A549 (cell line): ENCODE measurements at regions not wholly inside any gene's neighbourhood (a gene's known extent, or its start where the extent isn't known, plus 50 kb on each side); places are given as distances from the start of the nearest gene placed in this dataset.
A peak's percentile ranks its signal among the peaks of the same experiment; 100 is the strongest.

ENCODE experiments used
- ATAC-seq, 2 experiments: fragments of 200-7000 bp in 1 of 2; fragments of >200 bp in 1 of 2; cut with Nextera tagmentation in 1 of 2; cut with Tn5 transposase in 1 of 2; 3 replicates each; pipeline versions ENCODE4 v1.8.0 to v1.9.1; 2018 to 2020; ENCODE audit warnings: mild to moderate bottlenecking in 1 of 2, moderate library complexity in 1 of 2
- CTCF ChIA-PET: fragments of 300-600 bp; sonication (Branson Sonifier 250); formaldehyde crosslinking; extraction: SDS; loops from one replicate; lab custom pipeline; 2021; ENCODE audit warnings: antibody characterized with exemption, inconsistent platforms; lab: Yijun Ruan, JAX
- POLR2A ChIA-PET: fragments of 350-600 bp; formaldehyde crosslinking; extraction: SDS; loops from one replicate; lab custom pipeline; 2021; ENCODE audit warnings: antibody characterized with exemption, inconsistent platforms; lab: Yijun Ruan, JAX
- DNase-seq, 2 experiments: peaks; one replicate each; pipeline versions ENCODE4 v3.0.0 to v3.0.0-alpha.2; 2011 to 2016; ENCODE audit warnings: low read depth in 1 of 2, low spot score in 1 of 2
- FAIRE-seq: peaks from 2 replicates; lab custom pipeline; 2011; peaks lifted over from hg19 to GRCh38; lab: Jason Lieb, UNC
- H3K27ac ChIP-seq, 2 experiments: fragments of >200 bp; sonication (Bioruptor Twin); formaldehyde crosslinking; 3 replicates each; pipeline ENCODE4 v1.5.1; 2016 to 2017
- H3K4me1 ChIP-seq: fragments of >200 bp; sonication (Bioruptor Twin); formaldehyde crosslinking; 3 replicates; pipeline ENCODE4 v1.6.1; 2016
- H3K4me2 ChIP-seq: fragments of >200 bp; sonication (Bioruptor Twin); formaldehyde crosslinking; 3 replicates; pipeline ENCODE4 v1.6.1; 2016
- H3K4me3 ChIP-seq: fragments of >200 bp; sonication (Bioruptor Twin); formaldehyde crosslinking; 3 replicates; pipeline ENCODE4 v1.5.1; 2016
- H3K9me3 ChIP-seq: fragments of >200 bp; sonication (Bioruptor Twin); formaldehyde crosslinking; 3 replicates; pipeline ENCODE4 v1.6.1; 2016
- BHLHE40 ChIP-seq: IDR thresholded peaks from 2 replicates; pipeline ENCODE4 v1.6.1; 2012; ENCODE audit warnings: low read depth, low read length, inconsistent platforms
- CBX8 ChIP-seq: fragments of 200-600 bp; sonication (generic); IDR thresholded peaks from 2 replicates; pipeline ENCODE4 v1.6.1; 2016
- CEBPB ChIP-seq, 2 experiments: fragments of >200 bp in 1 of 2; sonication (Bioruptor Twin) in 1 of 2; formaldehyde crosslinking in 1 of 2; IDR thresholded peaks; 2 replicates each; pipeline ENCODE4 v1.6.1; 2012 to 2016
- CHD2 ChIP-seq: fragments of 150-350 bp; IDR thresholded peaks from 2 replicates; pipeline ENCODE4 v1.6.1; 2014; ENCODE audit warnings: low read length; ENCODE audit not compliant: partially characterized antibody
- CHD4 ChIP-seq: fragments of 200-600 bp; sonication (generic); IDR thresholded peaks from 2 replicates; pipeline ENCODE4 v1.6.1; 2016; ENCODE audit warnings: antibody characterized with exemption, mild to moderate bottlenecking, borderline replicate concordance
- CTCF ChIP-seq: fragments of >200 bp; sonication (Bioruptor Twin); formaldehyde crosslinking; IDR thresholded peaks from 3 replicates; pipeline ENCODE4 v1.5.1; 2016
- E2F6 ChIP-seq: IDR thresholded peaks from 2 replicates; pipeline ENCODE4 v1.6.1; 2012; ENCODE audit warnings: low read depth, borderline replicate concordance
- EHMT2 ChIP-seq: fragments of 200-600 bp; sonication (generic); IDR thresholded peaks from 2 replicates; pipeline ENCODE4 v1.6.1; 2016; ENCODE audit warnings: antibody characterized with exemption, low read depth, mild to moderate bottlenecking, moderate library complexity
- EP300 ChIP-seq, 2 experiments: fragments of >200 bp; sonication (Bioruptor Twin); formaldehyde crosslinking; IDR thresholded peaks; 2 replicates in 1 of 2; 3 replicates in 1 of 2; pipeline ENCODE4 v1.6.1; 2016 to 2017
- ESRRA ChIP-seq: fragments of 150-350 bp; IDR thresholded peaks from 2 replicates; pipeline ENCODE4 v1.6.1; 2014; ENCODE audit warnings: mild to moderate bottlenecking, low read length, borderline replicate concordance
- FOSB ChIP-seq: fragments of 250-450 bp; sonication (Bioruptor Pico); IDR thresholded peaks from 2 replicates; pipeline ENCODE4 v1.5.0; 2020; ENCODE audit warnings: mild to moderate bottlenecking, moderate library complexity
- FOSL2 ChIP-seq, 2 experiments: fragments of 450-650 bp in 1 of 2; fragments of >200 bp in 1 of 2; sonication (Bioruptor Twin) in 1 of 2; formaldehyde crosslinking; IDR thresholded peaks; 2 replicates each; pipeline versions ENCODE4 v1.5.0 to v1.6.1; 2016 to 2020; ENCODE audit warnings: mild to moderate bottlenecking in 1 of 2, moderate library complexity in 1 of 2
- FOXS1 ChIP-seq: fragments of 250-450 bp; sonication (Bioruptor Pico); IDR thresholded peaks from 2 replicates; pipeline ENCODE4 v1.5.0; 2020; ENCODE audit warnings: mild to moderate bottlenecking, moderate library complexity
- GATA3 ChIP-seq: IDR thresholded peaks from 2 replicates; pipeline ENCODE4 v1.6.1; 2012; ENCODE audit warnings: borderline replicate concordance
- HDAC2 ChIP-seq: fragments of 200-600 bp; sonication (generic); IDR thresholded peaks from 2 replicates; pipeline ENCODE4 v1.6.1; 2016
- HES2 ChIP-seq: fragments of >200 bp; sonication (Bioruptor Twin); formaldehyde crosslinking; IDR thresholded peaks from 2 replicates; pipeline ENCODE4 v1.6.1; 2016
- HMGXB4 ChIP-seq: fragments of 250-450 bp; sonication (Bioruptor Pico); IDR thresholded peaks from 2 replicates; pipeline ENCODE4 v1.5.0; 2021; ENCODE audit warnings: mild to moderate bottlenecking, moderate library complexity, borderline replicate concordance
- HOXA7 ChIP-seq: fragments of 250-450 bp; sonication (Bioruptor Pico); IDR thresholded peaks from 2 replicates; pipeline ENCODE4 v1.5.0; 2020; ENCODE audit warnings: mild to moderate bottlenecking, moderate library complexity
- HOXB5 ChIP-seq: fragments of 250-450 bp; sonication (Bioruptor Pico); IDR thresholded peaks from 2 replicates; pipeline ENCODE4 v1.5.0; 2020; ENCODE audit warnings: mild to moderate bottlenecking, moderate library complexity
- JUN ChIP-seq, 2 experiments: fragments of >200 bp; sonication (Bioruptor Twin); formaldehyde crosslinking; IDR thresholded peaks; 2 replicates in 1 of 2; 3 replicates in 1 of 2; pipeline ENCODE4 v1.6.1; 2016 to 2017
- JUNB ChIP-seq: fragments of >200 bp; sonication (Bioruptor Twin); formaldehyde crosslinking; IDR thresholded peaks from 2 replicates; pipeline ENCODE4 v1.6.1; 2016
- KDM1A ChIP-seq: fragments of 200-600 bp; sonication (generic); IDR thresholded peaks from 2 replicates; pipeline ENCODE4 v1.6.1; 2016; ENCODE audit warnings: low read depth, mild to moderate bottlenecking
- KDM5A ChIP-seq: fragments of 200-600 bp; sonication (generic); IDR thresholded peaks from 2 replicates; pipeline ENCODE4 v1.6.1; 2016; ENCODE audit warnings: antibody characterized with exemption, mild to moderate bottlenecking
- MAFK ChIP-seq: fragments of 450-650 bp; IDR thresholded peaks from 2 replicates; pipeline ENCODE4 v1.6.1; 2014; ENCODE audit not compliant: partially characterized antibody
- MAX ChIP-seq: IDR thresholded peaks from 2 replicates; pipeline ENCODE4 v1.6.1; 2012
- MYC ChIP-seq: IDR thresholded peaks from 2 replicates; pipeline ENCODE4 v1.6.1; 2012; ENCODE audit warnings: mild to moderate bottlenecking, inconsistent platforms, low read length, improper control_type of control experiment, borderline replicate concordance
- NFE2L2 ChIP-seq: fragments of 150-350 bp; conservative IDR thresholded peaks from 2 replicates; pipeline ENCODE4 v1.6.1; 2014; ENCODE audit warnings: low read length
- NPAS2 ChIP-seq: fragments of 250-450 bp; sonication (Bioruptor Pico); IDR thresholded peaks from 2 replicates; pipeline ENCODE4 v1.8.0; 2022; ENCODE audit warnings: mild to moderate bottlenecking, moderate library complexity, borderline replicate concordance
- NR3C1 ChIP-seq: fragments of >200 bp; sonication (Bioruptor Twin); formaldehyde crosslinking; IDR thresholded peaks from 3 replicates; pipeline ENCODE4 v1.6.1; 2017
- PBX3 ChIP-seq: IDR thresholded peaks from 2 replicates; pipeline ENCODE4 v1.6.1; 2012
- RCOR1 ChIP-seq: fragments of 150-350 bp; IDR thresholded peaks from 2 replicates; pipeline ENCODE4 v1.6.1; 2014; ENCODE audit warnings: antibody characterized with exemption, low read length, low read depth
- RNF2 ChIP-seq: fragments of 200-600 bp; sonication (generic); IDR thresholded peaks from 2 replicates; pipeline ENCODE4 v1.6.1; 2016; ENCODE audit warnings: low read depth, mild to moderate bottlenecking, antibody characterized with exemption, moderate library complexity, borderline replicate concordance
- SMC3 ChIP-seq: fragments of >200 bp; sonication (Bioruptor Twin); formaldehyde crosslinking; IDR thresholded peaks from 3 replicates; pipeline ENCODE4 v1.6.1; 2018; ENCODE audit warnings: inconsistent platforms
- SREBF2 ChIP-seq: fragments of 450-650 bp; IDR thresholded peaks from 2 replicates; pipeline ENCODE4 v1.6.1; 2014; ENCODE audit warnings: mild to moderate bottlenecking, moderate library complexity
- TFCP2L1 ChIP-seq: fragments of 250-450 bp; sonication (Bioruptor Pico); IDR thresholded peaks from 2 replicates; pipeline ENCODE4 v1.5.0; 2021; ENCODE audit warnings: mild to moderate bottlenecking
- USF2 ChIP-seq: fragments of 450-650 bp; IDR thresholded peaks from 2 replicates; pipeline ENCODE4 v1.6.1; 2014; ENCODE audit warnings: antibody characterized with exemption
- ZFP36 ChIP-seq: fragments of 450-650 bp; IDR thresholded peaks from 2 replicates; pipeline ENCODE4 v1.6.1; 2014; ENCODE audit warnings: borderline replicate concordance; ENCODE audit not compliant: partially characterized antibody
- ZSCAN20 ChIP-seq: fragments of 250-450 bp; sonication (Bioruptor Pico); IDR thresholded peaks from 2 replicates; pipeline ENCODE4 v1.8.0; 2022; ENCODE audit warnings: mild to moderate bottlenecking, moderate library complexity
- WGBS: methylation state at CpG from one replicate; pipeline ENCODE4 v1.1.6; 2017; ENCODE audit errors: missing lambda C conversion rate; 5-methylcytosine and 5-hydroxymethylcytosine counted together

- DNase-seq (peak; percentile 71 to 73), FAIRE-seq (no peak), ATAC-seq (peak; percentile 81 to 86)
- peaks cover 75% of the 10 kb centered on the region for H3K4me1 ChIP-seq
- ChIA-PET POLR2A (interaction anchor here (0.8 to 1.5 kb wide), 4 partner anchors 19 to 26 kb away, joined by 4 to 5 read pairs (median 4); no protein-coding TSS in a partner anchor), CTCF (interaction anchor here (0.7 to 1.9 kb wide), 4 partner anchors 83 to 455 kb away, joined by 3 to 4 read pairs (median 4); no protein-coding TSS in a partner anchor)
- H3K4me3 ChIP-seq = no peak overlapping the region
- H3K4me2 ChIP-seq = peak overlapping the region; percentile 68
- H3K9me3 ChIP-seq = peaks cover 10% of the 10 kb centered on the region; the same call in 1 of the 3 replicates
- WGBS = 15% methylated on average over 4 of the region's 4 CpGs
- peak overlapping the region; percentile 87 to 90 for H3K27ac ChIP-seq
- TF ChIP-seq EP300 (IDR thresholded peaks at IDR 0.05) (peak in 1 of 2 experiments; percentile 58; a peak in 2 of 5 replicates), NFE2L2 (no peak), E2F6 (no peak), RCOR1 (no peak), JUNB (0 out of 2 replicates have a peak, but pooled peaks have one; percentile 40), CHD2 (no peak), SREBF2 (no peak), KDM5A (no peak), SMC3 (no peak), HES2 (no peak), ESRRA (no peak), NR3C1 (no peak), FOSL2 (IDR thresholded peaks at IDR 0.05) (peak; percentile 73), FOSL2 (CRISPR knock-in tag; IDR thresholded peaks at IDR 0.05) (peak; percentile 69), KDM1A (no peak), CHD4 (no peak), MYC (no peak), HOXA7 (no peak), FOXS1 (CRISPR knock-in tag) (no peak), USF2 (no peak), MAFK (no peak), EHMT2 (no peak), CEBPB (IDR thresholded peaks at IDR 0.05) (peak in 1 of 2 experiments; percentile 72; a peak in 2 of 4 replicates), GATA3 (peak; percentile 45; the same call in 1 of the 2 replicates), BHLHE40 (no peak), HDAC2 (no peak), JUN (IDR thresholded peaks at IDR 0.05) (peak in 1 of 2 experiments; percentile 33; a peak in 1 of 5 replicates), FOSB (no peak), TFCP2L1 (CRISPR knock-in tag) (no peak), MAX (peak; percentile 51), HMGXB4 (no peak), RNF2 (no peak), CBX8 (no peak), ZFP36 (no peak), HOXB5 (CRISPR knock-in tag) (no peak), NPAS2 (CRISPR knock-in tag) (no peak), CTCF (no peak), PBX3 (no peak), ZSCAN20 (CRISPR knock-in tag) (no peak)
Measured at GRCh38 chr22:27134315-27134701, 476.9 kb downstream of the MIAT start.
